HG03060 (cell line): ENCODE measurements at regions not wholly inside any gene's neighbourhood (a gene's known extent, or its start where the extent isn't known, plus 50 kb on each side); places are given as distances from the start of the nearest gene placed in this dataset.

Source experiments
- ATAC-seq: cut with Tn5 transposase; IDR thresholded peaks from one replicate; pipeline ENCODE4 v1.9.1; 2021; ENCODE audit warnings: low read depth, moderate number of reproducible peaks; ENCODE audit not compliant: unreplicated experiment

DNA sequence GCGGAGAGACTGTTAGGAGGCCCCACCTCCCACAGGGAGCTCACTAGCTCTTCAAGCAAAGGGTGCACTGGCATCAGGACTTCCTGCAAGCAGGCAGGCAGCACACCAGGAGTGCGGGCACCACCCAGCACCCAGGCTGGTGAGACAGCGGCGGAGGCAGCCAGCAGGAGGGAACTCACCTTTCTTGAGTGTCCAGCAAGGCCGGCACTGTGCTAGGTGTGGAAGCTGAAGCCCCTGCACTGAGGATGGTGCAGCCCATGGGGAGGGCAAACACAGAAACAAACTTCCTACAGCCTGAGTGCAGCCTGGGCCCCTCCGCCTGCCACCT lies 100.7 kb upstream of the ID2 start:
- ATAC-seq = no peak

- ATAC-seq = no peak
These were observed 100.2 kb upstream of the ID2 start for GRCh38 chr2:8581601-8582041.

- ATAC-seq = no peak
These were observed 99.7 kb upstream of the ID2 start for GRCh38 chr2:8582191-8582590.

GRCh38 chr2:8582651-8583399 lies 99.0 kb upstream of the ID2 start:
- ATAC-seq = no peak

GRCh38 chr2:8583400-8584173 lies 98.3 kb upstream of the ID2 start:
- peak; percentile 56 for ATAC-seq

DNA sequence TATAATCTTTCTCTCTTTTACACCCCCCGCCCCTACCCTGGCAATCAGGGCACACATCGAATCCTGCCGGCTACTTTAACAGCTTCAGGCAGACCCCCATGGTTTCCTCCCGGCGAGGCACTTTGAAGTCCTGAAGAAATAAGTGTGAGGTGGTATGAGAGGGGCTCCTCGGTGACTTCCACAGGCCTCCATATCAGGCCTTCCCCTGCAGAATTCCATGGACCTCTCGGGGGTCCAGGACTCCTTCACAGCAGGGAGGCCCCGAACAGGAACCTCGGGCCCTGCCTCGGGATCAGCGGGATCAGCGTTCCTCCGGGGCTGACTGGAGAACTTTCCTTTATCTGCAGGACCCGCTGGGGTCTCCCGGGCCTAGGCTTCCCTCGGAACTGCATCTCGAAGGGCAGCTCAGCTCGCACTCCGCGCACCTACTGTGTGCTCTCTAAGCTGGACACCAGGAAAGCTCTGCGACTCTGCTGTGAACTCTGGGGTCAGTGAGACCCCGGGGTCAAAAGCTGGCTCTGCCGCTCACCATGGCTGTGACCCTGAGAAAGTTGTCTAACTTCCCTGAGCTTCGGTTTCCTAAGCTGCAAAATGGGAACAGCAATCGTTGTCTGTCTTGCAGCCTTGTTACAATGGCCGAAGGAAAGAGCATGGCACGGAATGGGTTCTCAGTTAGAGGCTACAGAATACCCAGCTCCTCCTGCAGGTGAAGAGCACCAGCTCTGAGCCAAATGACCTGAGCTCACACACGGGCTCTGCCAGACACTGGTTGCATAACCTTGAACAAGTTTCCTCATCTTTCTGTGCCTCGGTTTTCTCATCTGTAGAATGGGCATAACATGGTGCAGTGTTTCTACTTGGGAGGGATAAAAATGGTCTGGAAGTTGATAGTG lies 97.4 kb upstream of the ID2 start:
- no peak for ATAC-seq

DNA sequence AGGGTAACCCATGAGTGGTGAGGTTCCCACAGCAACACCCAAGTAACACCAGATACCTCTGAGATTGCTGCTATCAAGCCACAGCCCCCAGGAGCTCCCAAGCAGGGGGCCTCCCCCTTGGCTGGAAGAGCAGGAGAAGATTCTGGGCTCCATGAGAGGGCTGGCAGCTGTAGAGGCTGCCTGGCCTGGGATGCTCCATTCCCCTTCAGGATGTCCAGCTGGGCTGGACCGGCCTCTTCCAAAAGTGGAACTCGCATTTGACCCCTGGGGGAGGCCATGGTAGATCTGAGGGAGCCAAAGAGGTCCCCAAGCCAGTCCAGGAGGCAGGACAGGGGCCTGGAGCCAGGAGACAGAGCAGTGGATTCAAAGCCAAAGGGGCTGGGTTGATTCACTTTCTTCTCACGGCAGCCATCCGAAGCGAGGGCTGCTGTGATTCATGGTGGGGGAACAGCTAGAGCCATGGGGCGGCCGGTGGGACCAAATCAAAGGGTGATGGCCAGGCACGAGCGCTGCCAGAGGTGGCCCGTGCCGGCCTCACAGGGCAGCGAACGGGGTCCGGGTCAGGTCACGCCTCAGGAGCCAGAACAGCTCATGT lies 95.3 kb upstream of the ID2 start:
- no peak for ATAC-seq

DNA sequence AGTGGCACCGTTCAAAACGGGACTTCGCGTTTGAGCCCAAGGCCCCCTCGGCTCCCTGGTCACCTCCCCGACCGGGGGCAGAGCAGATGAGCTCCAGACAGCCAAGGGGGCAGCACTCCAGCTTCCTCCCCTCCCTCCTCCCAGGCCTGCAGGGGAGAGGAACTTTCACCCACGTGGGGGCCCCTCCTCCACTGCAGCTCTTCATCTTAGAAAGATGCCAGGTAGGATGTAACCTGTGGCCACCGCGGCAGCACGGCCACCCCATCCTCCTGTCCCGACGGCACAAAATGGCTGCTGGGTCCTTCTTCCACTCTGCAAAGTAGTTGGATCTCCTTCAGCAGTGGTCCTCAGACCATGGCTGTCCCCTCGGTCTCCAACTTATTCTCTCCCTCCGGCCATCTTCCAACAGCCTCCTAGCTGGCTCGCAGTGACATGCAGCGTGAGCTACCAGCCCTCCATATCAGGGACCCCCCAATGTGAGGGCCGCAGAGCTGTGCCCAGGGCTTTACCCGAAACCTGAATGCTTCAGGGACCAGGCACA lies 94.5 kb upstream of the ID2 start:
- no peak for ATAC-seq

- no peak for ATAC-seq
These were observed 93.7 kb upstream of the ID2 start for GRCh38 chr2:8587920-8588830.

GRCh38 chr2:8588831-8589191 lies 93.0 kb upstream of the ID2 start:
- ATAC-seq = no peak

GRCh38 chr2:8589721-8590120 lies 92.1 kb upstream of the ID2 start:
- no peak for ATAC-seq

- no peak for ATAC-seq
These were observed 90.9 kb upstream of the ID2 start for GRCh38 chr2:8590938-8591337.

- no peak for ATAC-seq
These were observed 89.1 kb upstream of the ID2 start for GRCh38 chr2:8592736-8593135.

DNA sequence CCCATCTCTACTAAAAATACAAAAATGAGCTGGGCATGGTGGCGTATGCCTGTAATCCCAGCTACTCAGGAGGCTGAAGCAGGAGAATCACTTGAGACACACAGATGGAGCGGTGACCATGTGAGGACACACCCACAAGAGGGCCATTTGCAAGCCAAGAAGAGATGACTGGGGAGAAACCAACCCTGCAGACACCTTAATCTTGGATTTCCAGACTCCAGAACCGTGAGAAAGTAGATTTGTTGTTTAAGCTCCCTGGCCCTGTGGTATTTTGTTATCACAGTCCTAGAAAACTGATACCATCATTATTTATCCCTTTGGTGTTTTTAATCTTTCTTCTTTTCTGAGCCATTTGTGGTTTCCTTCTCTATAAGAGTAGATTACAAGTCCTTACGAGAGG lies 88.6 kb upstream of the ID2 start:
- no peak for ATAC-seq

- ATAC-seq = no peak
These were observed 87.0 kb upstream of the ID2 start for GRCh38 chr2:8594731-8595427.

- no peak for ATAC-seq
These were observed 86.4 kb upstream of the ID2 start for GRCh38 chr2:8595428-8595805.

DNA sequence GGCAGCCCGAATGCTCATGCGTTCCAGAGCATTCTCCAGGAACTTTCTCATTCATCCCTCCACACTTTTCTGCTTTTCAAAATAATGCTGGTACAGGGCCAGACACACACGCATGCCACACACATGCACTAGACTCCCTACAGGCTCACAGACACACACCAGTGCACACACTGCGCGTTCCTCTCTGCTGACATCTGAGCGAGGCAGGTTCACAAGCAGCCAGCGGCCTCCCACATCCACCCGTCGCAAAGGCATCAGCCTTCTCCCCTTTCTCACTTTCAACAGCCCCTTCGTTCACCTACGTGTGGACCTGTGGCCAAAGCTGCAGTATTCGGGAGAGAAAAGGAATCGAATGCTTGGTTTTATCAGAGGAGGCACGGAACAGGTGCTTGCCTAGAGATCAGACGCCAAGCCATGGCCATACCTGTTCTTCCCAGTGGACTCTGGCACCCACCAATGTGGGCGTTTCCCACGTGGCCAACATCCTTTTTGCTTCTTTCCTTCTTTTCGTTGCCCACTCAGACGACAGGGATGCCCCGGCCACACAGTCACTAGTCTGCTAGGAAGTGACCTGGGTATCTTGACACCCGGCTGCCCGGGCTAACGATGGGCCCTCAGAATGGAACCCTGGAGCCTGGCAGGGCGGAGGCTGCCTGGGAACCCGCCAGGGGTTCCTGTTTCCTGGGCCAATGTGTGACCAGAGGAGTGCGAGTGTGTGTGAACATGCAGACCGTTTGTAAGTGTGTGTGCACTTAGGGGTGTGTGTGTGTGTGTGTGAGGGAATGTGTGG lies 85.8 kb upstream of the ID2 start:
- no peak for ATAC-seq

DNA sequence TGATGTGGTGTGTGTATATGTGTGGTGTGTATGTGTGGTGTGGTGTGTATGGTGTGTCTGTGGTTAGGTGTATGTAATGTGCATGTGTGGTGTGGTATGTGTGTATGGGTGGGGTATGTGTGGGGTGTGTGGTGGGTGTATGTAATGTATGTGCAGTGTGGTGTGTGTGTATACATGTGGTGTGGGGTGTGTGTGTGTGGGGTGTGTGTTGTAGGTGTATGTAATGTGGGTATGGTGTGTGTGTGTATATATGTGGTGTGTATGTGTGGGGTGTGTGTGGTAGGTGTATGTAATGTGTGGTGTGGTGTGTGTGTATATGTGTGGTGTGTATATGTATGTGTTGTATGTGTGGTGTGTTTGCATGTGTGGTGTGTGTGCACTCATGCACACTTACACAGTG lies 84.8 kb upstream of the ID2 start:
- ATAC-seq = no peak
